IgD-negative memory B cell (primary cell): ENCODE measurements at regions not wholly inside any gene's neighbourhood (a gene's known extent, or its start where the extent isn't known, plus 50 kb on each side); places are given as distances from the start of the nearest gene placed in this dataset.
"Not testable (repeated sequence)": the region's sequence is repeated elsewhere in the genome, so short reads cannot be mapped to it uniquely, and the experiment has no call there.

Source experiments
- H3K27ac Mint-ChIP-seq, 3 donors: one replicate each; pipeline ENCODE4 v1.8.0; 2020 to 2022; ENCODE audit warnings: mild to moderate bottlenecking in 3 of 3, mixed read lengths in 3 of 3, moderate library complexity in 1 of 3
- H3K27me3 Mint-ChIP-seq: one replicate; pipeline ENCODE4 v1.8.0; 2021; ENCODE audit warnings: mixed read lengths
- H3K36me3 Mint-ChIP-seq: one replicate; pipeline ENCODE4 v1.8.0; 2020; ENCODE audit warnings: mild to moderate bottlenecking, mixed read lengths
- H3K4me1 Mint-ChIP-seq, 3 donors: one replicate each; pipeline ENCODE4 v1.8.0; 2020 to 2022; ENCODE audit warnings: mixed read lengths in 3 of 3, mild to moderate bottlenecking in 1 of 3
- H3K4me3 Mint-ChIP-seq, 4 donors: one replicate each; pipeline ENCODE4 v1.8.0; 2020 to 2022; ENCODE audit warnings: mild to moderate bottlenecking in 4 of 4, mixed read lengths in 4 of 4, moderate library complexity in 3 of 4
- H3K9me3 Mint-ChIP-seq, 3 donors: one replicate each; pipeline ENCODE4 v1.8.0; 2020 to 2021; ENCODE audit warnings: mixed read lengths in 3 of 3, mild to moderate bottlenecking in 1 of 3

DNA sequence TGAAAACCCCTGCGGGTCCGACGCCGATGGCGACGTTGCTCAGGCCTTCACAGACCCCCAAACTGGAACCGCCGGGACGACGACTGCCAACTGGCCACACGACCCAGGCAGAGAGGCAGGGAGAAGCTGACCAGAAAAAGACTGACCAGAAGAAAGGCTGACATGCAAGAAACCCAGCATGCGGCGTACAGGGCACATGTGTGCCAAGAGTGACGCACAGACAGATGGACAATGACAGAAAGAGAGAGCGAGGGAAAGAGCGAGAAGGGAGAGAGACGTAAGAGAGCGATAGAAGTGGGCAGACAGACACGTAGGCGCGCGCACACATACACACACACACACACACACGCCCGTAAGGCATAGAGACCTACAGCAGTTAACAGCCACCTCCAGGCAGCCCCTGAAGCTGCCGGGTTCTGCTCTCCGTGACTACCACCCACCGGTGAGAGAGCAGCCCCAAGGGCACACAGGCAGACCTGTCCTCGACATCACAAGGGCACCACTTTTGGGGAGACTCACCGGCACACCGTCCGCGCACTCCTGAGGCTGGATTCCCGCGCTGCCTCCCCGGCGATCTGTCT, 67.2 kb upstream of the ZNF527 start:
- H3K27ac Mint-ChIP-seq: no peak overlapping the region

DNA sequence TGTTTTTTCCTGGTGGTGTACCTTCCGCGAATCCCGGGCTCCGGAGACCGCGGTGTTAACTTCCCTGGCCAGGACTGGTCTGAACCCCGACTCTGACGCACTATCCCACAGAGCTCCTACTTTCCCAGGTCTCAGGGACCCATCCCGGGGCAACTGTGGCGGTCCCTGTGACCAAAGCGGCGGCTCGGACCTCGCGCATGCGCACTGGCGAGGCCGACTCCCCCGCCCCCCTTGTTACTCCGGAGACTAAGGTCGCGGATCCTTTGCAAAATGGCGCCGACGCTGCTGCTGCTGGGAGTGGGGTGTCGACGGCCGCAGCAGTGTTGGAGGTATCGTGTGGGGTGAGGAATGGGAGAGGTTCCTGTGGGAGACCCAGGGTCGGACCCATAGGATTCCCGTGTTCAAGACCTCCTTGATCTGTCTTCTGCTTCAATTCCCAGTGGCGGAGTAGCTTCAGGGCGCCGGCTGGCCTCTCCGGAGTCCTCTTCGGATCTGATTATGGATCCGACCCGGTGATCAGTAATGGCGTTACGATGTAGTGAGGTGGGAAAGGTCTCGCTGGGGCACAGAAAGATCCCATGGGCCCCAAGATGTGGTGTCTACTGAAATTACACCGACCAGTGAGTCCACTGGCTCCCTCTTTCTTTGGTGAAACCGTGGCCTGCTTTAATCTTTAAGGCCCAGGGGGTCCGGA, 66.6 kb upstream of the ZNF527 start:
- Mint-ChIP-seq H3K27ac (peak overlapping the region in 1 of 3 donors; percentile 28), H3K36me3 (no peaks in the 10 kb centered on the region), H3K4me1 (no peaks in the 10 kb centered on the region), H3K27me3 (peaks cover 3% of the 10 kb centered on the region), H3K4me3 (peak overlapping the region in 3 of 4 donors; percentile 49 to 57 (median 55)), H3K9me3 (peaks cover 3 to 8% (median 5%) of the 10 kb centered on the region in 3 donors)

More for the DNA sequence above, 67.2 kb upstream of the ZNF527 start:
- peaks cover 3 to 8% (median 5%) of the 10 kb centered on the region in 3 donors for H3K9me3 Mint-ChIP-seq
- no peaks in the 10 kb centered on the region for H3K4me1 Mint-ChIP-seq
- H3K36me3 Mint-ChIP-seq: no peaks in the 10 kb centered on the region
- peaks cover 3% of the 10 kb centered on the region for H3K27me3 Mint-ChIP-seq
- H3K4me3 Mint-ChIP-seq: peak overlapping the region in 2 of 4 donors; percentile 55 to 57

DNA sequence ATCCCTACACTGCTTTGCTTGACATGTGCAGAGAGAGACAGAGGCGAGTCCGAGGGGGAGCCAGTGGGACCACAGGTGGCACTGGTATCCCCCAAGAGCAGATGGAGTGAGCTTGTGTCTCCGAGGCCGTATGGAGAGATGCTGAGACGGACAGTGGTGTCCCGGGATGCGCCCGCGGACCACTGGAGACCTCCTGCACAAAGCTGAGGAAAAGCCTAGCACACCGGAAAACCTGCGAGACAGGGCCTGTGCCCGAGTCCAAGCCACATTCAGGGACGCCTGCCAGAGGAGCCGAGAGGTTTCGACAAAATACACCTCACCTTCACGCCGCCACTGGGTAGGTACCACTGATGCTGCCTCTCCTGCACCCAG, 66.0 kb upstream of the ZNF527 start:
- Mint-ChIP-seq H3K27me3 (peaks cover 3% of the 10 kb centered on the region), H3K9me3 (peaks cover 3 to 8% (median 5%) of the 10 kb centered on the region in 3 donors), H3K36me3 (no peaks in the 10 kb centered on the region), H3K4me3 (no peak overlapping the region), H3K27ac (no peak overlapping the region), H3K4me1 (peaks cover 0 to under 1% (median 0%) of the 10 kb centered on the region in 3 donors)

DNA sequence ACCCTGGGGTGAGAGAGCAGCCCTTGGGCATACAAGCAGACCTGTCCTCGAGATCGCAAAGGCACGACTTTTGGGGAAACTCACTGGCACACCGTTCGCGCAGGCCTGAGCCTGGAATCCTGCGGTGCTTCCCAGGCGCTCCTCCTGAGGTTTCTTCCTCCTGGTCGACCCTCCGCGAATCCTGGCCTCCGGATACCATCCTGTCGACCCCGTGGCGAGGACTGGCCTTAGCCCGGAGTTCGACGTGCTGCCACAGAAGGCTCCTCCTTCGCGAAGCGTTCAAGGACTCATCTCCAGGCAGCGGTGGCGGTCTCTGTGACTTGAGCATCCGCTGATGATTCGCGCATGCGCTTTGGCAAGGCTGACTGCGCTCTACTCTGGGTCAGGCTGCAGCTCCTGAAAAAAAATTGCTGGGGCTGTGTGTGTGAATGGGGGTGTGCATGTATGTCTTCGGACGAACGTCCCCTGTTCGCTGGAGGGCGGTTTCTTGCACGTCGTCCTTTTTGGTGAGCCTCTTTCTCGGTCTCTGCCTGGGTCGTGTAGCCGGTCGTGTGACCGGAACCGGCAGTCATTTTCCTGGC, 64.4 kb upstream of the ZNF527 start:
- Mint-ChIP-seq H3K27me3 (peaks cover 8% of the 10 kb centered on the region), H3K27ac (no peak overlapping the region), H3K4me1 (peaks cover 0 to 4% (median 0%) of the 10 kb centered on the region in 3 donors), H3K36me3 (no peaks in the 10 kb centered on the region), H3K9me3 (peaks cover 3 to 8% (median 7%) of the 10 kb centered on the region in 3 donors), H3K4me3 (no peak overlapping the region)

DNA sequence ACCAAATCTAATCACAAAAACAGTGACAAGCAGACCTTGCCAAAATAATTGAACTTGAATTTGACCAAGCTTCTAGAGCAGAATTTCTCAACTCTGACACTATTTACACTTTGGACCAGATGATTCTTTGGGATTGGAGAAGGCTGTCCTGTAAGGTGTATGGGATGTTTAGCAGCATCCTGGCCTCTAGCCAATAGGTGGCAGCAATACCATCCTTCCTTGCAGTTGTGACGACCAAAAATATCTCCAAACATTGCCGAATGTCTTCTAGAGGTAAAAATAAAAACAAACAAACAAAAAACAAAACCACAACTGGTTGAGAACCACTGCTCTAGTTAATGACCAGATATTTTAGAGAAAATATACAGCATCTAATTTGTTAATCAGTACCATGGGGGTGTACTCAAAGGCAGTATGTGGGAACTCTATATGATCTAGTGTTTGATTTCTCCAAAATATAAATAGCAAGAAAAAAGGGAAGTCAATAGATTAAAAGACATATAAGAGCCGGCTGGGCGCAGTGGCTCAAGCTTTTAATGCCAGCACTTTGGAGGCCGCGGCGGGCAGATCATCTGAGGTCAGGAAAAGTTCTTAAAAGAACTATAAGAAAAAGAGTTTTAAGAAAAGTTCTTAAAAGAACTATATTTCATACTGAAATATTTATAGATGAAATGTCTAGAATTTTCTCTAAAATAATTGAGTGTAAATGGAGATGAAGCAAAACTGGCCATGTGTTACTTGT, 60.9 kb upstream of the ZNF527 start:
- H3K27me3 Mint-ChIP-seq: peaks cover 8% of the 10 kb centered on the region
- peaks cover 0 to 5% (median 4%) of the 10 kb centered on the region in 3 donors for H3K4me1 Mint-ChIP-seq
- H3K27ac Mint-ChIP-seq: no peak overlapping the region
- H3K4me3 Mint-ChIP-seq: peak overlapping the region in 2 of 4 donors; percentile 45 to 64
- H3K9me3 Mint-ChIP-seq: peaks cover 9 to 18% (median 14%) of the 10 kb centered on the region in 3 donors
- no peaks in the 10 kb centered on the region for H3K36me3 Mint-ChIP-seq

DNA sequence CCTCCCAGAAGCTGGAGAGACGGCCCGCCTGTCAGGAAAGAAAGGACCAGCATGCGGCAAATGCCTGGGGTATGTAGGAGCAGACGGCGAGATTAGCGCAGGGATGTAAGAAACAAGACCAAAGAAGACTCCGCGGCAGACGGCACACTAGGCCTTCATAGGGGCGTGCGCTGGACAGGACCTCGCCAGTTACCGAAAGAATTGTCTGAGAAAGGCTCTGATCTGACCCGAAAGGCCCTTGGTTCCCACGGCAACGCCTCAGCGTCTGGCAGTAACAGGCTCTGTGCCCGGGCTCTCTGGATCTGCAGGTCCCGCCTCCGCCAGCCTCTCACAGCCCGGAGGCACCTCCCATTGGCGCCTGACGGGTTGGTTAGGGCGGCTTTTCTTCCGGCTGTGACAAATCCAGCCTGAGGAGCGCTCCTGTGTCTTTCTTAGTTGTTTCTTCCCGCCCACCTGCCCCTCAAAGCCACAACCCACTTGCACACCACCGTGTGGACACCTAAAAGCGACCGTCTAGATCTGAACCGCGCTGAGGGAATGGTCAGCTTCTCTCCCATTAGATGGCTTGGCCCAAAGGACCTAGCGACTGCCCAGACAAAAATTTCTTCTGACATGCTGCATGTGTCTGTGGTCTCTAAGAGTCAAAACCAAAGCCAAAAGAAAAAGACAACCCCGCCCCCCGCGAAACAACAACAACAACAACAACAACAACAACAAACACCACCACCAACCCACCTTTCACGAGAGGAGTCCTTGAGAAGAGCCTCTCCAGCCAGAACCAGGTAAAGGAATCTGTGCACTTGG, 58.2 kb upstream of the ZNF527 start:
- H3K4me3 Mint-ChIP-seq: peak overlapping the region; percentile 22 to 89 (median 70)
- H3K4me1 Mint-ChIP-seq, H3K36me3 Mint-ChIP-seq, H3K27me3 Mint-ChIP-seq: not testable (repeated sequence)
- peak overlapping the region in 2 of 3 donors; percentile 73 to 84 for H3K27ac Mint-ChIP-seq
- peaks cover 5 to 15% (median 14%) of the 10 kb centered on the region in 3 donors for H3K9me3 Mint-ChIP-seq

DNA sequence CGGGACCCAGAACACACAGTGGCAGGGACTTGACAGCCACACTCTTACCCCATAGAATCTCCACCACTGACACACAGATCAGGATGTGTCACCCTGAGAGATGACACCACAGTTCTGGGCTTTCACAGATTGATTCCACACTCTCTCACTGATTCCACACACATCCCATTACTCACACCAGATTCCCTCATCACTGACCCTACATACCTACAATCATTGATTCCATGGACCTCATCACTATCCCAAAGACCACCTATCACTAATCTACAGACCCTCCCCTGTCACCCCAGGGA, 57.6 kb upstream of the ZNF527 start:
- Mint-ChIP-seq H3K27ac (peak overlapping the region in 1 of 3 donors; percentile 73), H3K4me1 (peaks cover 2 to 11% (median 5%) of the 10 kb centered on the region in 3 donors), H3K36me3 (no peaks in the 10 kb centered on the region), H3K27me3 (peaks cover 7% of the 10 kb centered on the region), H3K9me3 (peaks cover 5 to 15% (median 14%) of the 10 kb centered on the region in 3 donors), H3K4me3 (peak overlapping the region; percentile 0 to 89 (median 46))

DNA sequence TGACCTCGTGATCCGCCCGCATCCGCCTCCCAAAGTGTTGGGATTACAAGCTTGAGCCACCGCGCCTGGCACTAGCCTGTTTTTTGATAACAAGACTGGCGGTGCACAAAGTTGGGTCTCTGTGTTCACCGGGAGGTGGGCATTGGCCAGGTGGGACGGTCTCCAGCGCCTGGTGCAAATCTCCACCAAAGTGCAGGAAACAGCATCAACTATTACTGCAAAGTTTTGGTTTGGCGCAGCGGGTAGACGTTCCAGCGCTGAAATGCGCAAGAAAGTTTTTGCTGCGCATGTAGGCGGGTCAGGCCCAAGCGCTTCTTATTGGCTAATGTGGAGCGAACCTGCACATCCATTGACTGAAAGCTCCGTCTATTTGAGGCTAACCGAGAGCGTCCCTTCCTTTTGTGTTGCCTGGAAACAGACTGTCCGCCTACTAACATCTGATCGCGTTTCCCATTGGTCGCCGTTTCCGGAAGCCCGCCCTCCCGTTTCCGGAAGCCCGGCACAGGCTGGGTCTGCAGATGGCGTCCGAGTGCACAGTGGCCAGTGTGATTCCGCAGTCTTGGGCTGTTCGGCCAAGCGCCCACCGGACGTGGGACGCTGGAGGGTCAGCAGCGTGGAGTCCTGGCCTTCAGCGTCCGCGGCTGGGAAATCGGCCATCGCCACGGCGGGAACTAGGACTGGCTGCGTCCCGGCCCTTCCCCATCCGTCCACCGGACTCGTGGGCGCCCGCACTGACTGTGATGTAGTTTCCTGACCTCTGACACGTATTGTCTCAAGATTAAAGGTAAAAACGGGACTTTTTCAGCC, 53.3 kb upstream of the ZNF527 start:
- Mint-ChIP-seq H3K4me3 (peak overlapping the region; percentile 97 to 98 (median 97)), H3K27ac (peak overlapping the region; percentile 88 to 96 (median 95)), H3K4me1 (peaks cover 22 to 23% (median 23%) of the 10 kb centered on the region in 3 donors), H3K27me3 (peaks cover 2% of the 10 kb centered on the region), H3K36me3 (peaks cover 5% of the 10 kb centered on the region), H3K9me3 (peaks cover 3 to 15% (median 14%) of the 10 kb centered on the region in 3 donors)

DNA sequence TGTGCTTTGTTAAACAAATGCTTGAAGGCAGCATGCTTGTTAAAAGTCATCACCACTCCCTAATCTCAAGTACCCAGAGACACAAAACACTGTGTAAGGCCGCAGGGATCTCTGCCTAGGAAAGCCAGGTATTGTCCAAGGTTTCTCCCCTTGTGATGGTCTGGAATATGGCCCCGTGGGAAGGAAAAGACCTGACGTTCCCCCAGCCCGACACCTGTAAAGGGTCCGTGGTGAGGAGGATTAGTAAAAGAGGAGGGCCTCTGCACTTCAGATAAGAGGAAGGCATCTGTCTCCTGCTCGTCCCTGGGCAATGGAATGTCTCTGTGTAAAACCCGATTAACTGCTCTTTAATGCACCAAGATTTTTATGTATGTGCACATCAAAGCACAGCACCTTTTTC, 49.9 kb upstream of the ZNF527 start:
- peak overlapping the region in 1 of 3 donors; percentile 4 for H3K27ac Mint-ChIP-seq
- H3K9me3 Mint-ChIP-seq, H3K36me3 Mint-ChIP-seq, H3K27me3 Mint-ChIP-seq: not testable (repeated sequence)
- H3K4me3 Mint-ChIP-seq: peak overlapping the region in 1 of 4 donors; percentile 98
- peaks cover 18 to 23% (median 22%) of the 10 kb centered on the region in 3 donors for H3K4me1 Mint-ChIP-seq
